ENCODE measurements at regions not wholly inside any gene's neighbourhood (a gene's known extent, or its start where the extent isn't known, plus 50 kb on each side); places are given as distances from the start of the nearest gene placed in this dataset.
"Not testable (repeated sequence)": the region's sequence is repeated elsewhere in the genome, so short reads cannot be mapped to it uniquely, and the experiment has no call there.

- no peak for DNase-seq
These were observed 703.9 kb upstream of the ANO3 start for GRCh38 chr11:25628030-25628429.

- no peak for DNase-seq
These were observed 698.7 kb upstream of the ANO3 start for GRCh38 chr11:25633230-25633629.

- not testable (repeated sequence) for DNase-seq
These were observed 682.7 kb upstream of the ANO3 start for GRCh38 chr11:25649220-25649619.

- no peak for DNase-seq
These were observed 681.6 kb upstream of the ANO3 start for GRCh38 chr11:25650319-25650718.

- no peak for DNase-seq
These were observed 676.3 kb upstream of the ANO3 start for GRCh38 chr11:25655636-25656035.

GRCh38 chr11:25658916-25659315 lies 673.0 kb upstream of the ANO3 start:
- no peak for DNase-seq

- no peak for DNase-seq
These were observed 672.2 kb upstream of the ANO3 start for GRCh38 chr11:25659706-25660105.

- DNase-seq, result no peak
These were observed 664.1 kb upstream of the ANO3 start for GRCh38 chr11:25667871-25668270.

GRCh38 chr11:25691959-25692358 lies 640.0 kb upstream of the ANO3 start:
- no peak for DNase-seq

GRCh38 chr11:25702417-25702816 lies 629.5 kb upstream of the ANO3 start:
- DNase-seq, result no peak

GRCh38 chr11:25710975-25711374 lies 621.0 kb upstream of the ANO3 start:
- DNase-seq, result no peak

GRCh38 chr11:25727944-25728343 lies 604.0 kb upstream of the ANO3 start:
- no peak for DNase-seq

GRCh38 chr11:25730230-25730629 lies 601.7 kb upstream of the ANO3 start:
- DNase-seq, result no peak

GRCh38 chr11:25733777-25734176 lies 598.2 kb upstream of the ANO3 start:
- no peak for DNase-seq

GRCh38 chr11:25734591-25735211 lies 597.2 kb upstream of the ANO3 start:
- DNase-seq, result no peak

- DNase-seq, result no peak
These were observed 594.8 kb upstream of the ANO3 start for GRCh38 chr11:25737071-25737675.

- DNase-seq, result no peak
These were observed 590.0 kb upstream of the ANO3 start for GRCh38 chr11:25741886-25742285.

GRCh38 chr11:25742800-25743199 lies 589.1 kb upstream of the ANO3 start:
- no peak for DNase-seq

GRCh38 chr11:25755381-25755780 lies 576.5 kb upstream of the ANO3 start:
- DNase-seq, result no peak

- no peak for DNase-seq
These were observed 575.9 kb upstream of the ANO3 start for GRCh38 chr11:25755918-25756584.

- no peak for DNase-seq
These were observed 573.7 kb upstream of the ANO3 start for GRCh38 chr11:25758145-25758661.

GRCh38 chr11:25766332-25767015 lies 565.5 kb upstream of the ANO3 start:
- no peak for DNase-seq

GRCh38 chr11:25769287-25769686 lies 562.6 kb upstream of the ANO3 start:
- no peak for DNase-seq

- no peak for DNase-seq
These were observed 560.3 kb upstream of the ANO3 start for GRCh38 chr11:25771605-25772004.

Measured in activated CD4-positive, alpha-beta T cell treated with anti-CD3 and anti-CD28 coated beads, Interleukin-2, Interleukin-6, amounts not matched to agents 100 ng/mL and 50 ng/mL, durations not matched to agents 16 hours and 8 hours (primary cell).